ENCODE measurements at regions not wholly inside any gene's neighbourhood (a gene's known extent, or its start where the extent isn't known, plus 50 kb on each side); places are given as distances from the start of the nearest gene placed in this dataset.

- peak in 1 of 2 donors; percentile 41 for DNase-seq (ENCODE audit: low read depth in 2 of 2)
- H3K4me3 ChIP-seq (replicated peaks in 1 of 2; ENCODE audit: low read depth in 2 of 2, low read length in 2 of 2): no peak overlapping the region
- TF ChIP-seq, protein P1, sequence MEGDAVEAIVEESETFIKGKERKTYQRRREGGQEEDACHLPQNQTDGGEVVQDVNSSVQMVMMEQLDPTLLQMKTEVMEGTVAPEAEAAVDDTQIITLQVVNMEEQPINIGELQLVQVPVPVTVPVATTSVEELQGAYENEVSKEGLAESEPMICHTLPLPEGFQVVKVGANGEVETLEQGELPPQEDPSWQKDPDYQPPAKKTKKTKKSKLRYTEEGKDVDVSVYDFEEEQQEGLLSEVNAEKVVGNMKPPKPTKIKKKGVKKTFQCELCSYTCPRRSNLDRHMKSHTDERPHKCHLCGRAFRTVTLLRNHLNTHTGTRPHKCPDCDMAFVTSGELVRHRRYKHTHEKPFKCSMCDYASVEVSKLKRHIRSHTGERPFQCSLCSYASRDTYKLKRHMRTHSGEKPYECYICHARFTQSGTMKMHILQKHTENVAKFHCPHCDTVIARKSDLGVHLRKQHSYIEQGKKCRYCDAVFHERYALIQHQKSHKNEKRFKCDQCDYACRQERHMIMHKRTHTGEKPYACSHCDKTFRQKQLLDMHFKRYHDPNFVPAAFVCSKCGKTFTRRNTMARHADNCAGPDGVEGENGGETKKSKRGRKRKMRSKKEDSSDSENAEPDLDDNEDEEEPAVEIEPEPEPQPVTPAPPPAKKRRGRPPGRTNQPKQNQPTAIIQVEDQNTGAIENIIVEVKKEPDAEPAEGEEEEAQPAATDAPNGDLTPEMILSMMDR (IDR thresholded peaks at IDR 0.05; ENCODE audit: low read depth, low read length): no peak
These were observed 236.2 kb upstream of the THBS1 start for GRCh38 chr15:39344662-39345141.

DNA sequence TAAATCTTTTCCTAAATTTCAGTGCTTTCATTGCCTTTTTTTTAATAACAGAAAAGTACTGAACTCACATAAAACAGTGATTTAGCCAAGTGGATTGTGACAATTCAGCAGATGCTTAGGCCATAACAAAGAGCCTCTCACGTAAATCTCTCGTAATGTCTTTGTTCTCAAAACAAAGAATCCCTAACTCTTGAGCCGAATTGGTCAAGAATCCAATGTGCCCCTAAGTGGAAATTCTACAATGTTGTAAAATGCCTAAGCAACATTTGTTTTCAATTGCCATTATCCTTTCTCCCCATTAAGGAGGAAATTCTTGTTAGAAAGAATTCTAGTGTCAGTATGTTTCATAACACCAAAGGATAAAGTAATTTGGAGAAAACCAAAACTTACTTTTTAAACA, 235.7 kb upstream of the THBS1 start:
- TF ChIP-seq, protein P1 (IDR thresholded peaks at IDR 0.05; ENCODE audit: low read depth, low read length): no peak
- no peak for DNase-seq (ENCODE audit: low read depth in 2 of 2)
- H3K4me3 ChIP-seq (replicated peaks in 1 of 2; ENCODE audit: low read depth in 2 of 2, low read length in 2 of 2): no peak overlapping the region

GRCh38 chr15:39347453-39347852, 233.4 kb upstream of the THBS1 start:
- TF ChIP-seq, protein P1 (IDR thresholded peaks at IDR 0.05; ENCODE audit: low read depth, low read length): no peak
- H3K4me3 ChIP-seq (replicated peaks in 1 of 2; ENCODE audit: low read depth in 2 of 2, low read length in 2 of 2): no peak overlapping the region
- no peak for DNase-seq (ENCODE audit: low read depth in 2 of 2)

GRCh38 chr15:39350785-39351184, 230.1 kb upstream of the THBS1 start:
- DNase-seq (ENCODE audit: low read depth in 2 of 2): no peak
- no peak overlapping the region for H3K4me3 ChIP-seq (replicated peaks in 1 of 2; ENCODE audit: low read depth in 2 of 2, low read length in 2 of 2)
- TF ChIP-seq, protein P1 (IDR thresholded peaks at IDR 0.05; ENCODE audit: low read depth, low read length): no peak

- H3K4me3 ChIP-seq (replicated peaks in 1 of 2; ENCODE audit: low read depth in 2 of 2, low read length in 2 of 2): no peak overlapping the region
- TF ChIP-seq, protein P1 (IDR thresholded peaks at IDR 0.05; ENCODE audit: low read depth, low read length): no peak
- no peak for DNase-seq (ENCODE audit: low read depth in 2 of 2)
These were observed 226.7 kb upstream of the THBS1 start for GRCh38 chr15:39354189-39354588.

DNA sequence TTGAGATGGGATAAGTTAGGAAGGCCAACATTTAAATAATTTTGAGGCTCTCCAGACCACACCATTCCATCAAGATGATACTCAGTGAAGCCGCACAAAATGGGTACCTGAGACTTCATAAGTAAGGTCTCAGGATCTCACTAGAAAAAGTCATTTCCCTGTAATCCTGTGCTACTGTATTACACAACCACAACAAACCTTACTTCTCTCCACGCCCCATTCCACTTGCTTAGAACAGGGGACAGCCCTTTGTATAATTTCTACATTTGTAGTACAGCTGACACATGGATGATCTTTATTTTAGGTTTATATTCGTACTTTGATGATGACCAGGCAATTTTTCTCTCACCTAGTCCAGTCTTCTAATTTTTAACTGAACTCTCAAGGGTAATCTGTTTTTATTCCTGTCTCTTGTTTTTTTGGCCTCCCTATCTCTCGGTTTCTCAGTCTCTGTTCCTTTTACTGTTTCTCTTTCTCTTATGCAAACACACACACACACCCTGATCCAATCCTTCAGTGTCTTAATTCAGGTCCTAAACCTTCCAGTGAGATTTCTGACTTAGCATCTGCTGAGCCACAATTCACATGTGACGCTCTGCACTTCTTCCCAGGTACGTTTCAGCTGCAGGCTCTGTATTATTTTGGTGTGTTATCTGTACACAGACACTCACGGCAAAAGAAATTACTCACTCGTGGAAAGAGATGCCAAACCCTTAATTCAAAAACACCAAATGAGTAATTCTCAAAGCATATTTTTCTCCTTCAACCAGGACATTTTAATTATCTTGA, 223.2 kb upstream of the THBS1 start:
- H3K4me3 ChIP-seq (replicated peaks in 1 of 2; ENCODE audit: low read depth in 2 of 2, low read length in 2 of 2): no peak overlapping the region
- peak in 1 of 2 donors; percentile 28 for DNase-seq (ENCODE audit: low read depth in 2 of 2)
- TF ChIP-seq, protein P1 (IDR thresholded peaks at IDR 0.05; ENCODE audit: low read depth, low read length): no peak

Data from cardiac fibroblast (primary cell).